GM06990 (cell line): ENCODE measurements at regions not wholly inside any gene's neighbourhood (a gene's known extent, or its start where the extent isn't known, plus 50 kb on each side); places are given as distances from the start of the nearest gene placed in this dataset.

Source experiments
- DNase-seq: peaks from one replicate; pipeline ENCODE4 v3.0.0-alpha.2; 2011; ENCODE audit not compliant: insufficient read length; ENCODE audit errors: extremely low read depth
- H3K27me3 ChIP-seq: replicated peaks from 2 replicates; pipeline ENCODE4 v1.6.0; 2011; ENCODE audit warnings: low read length; ENCODE audit not compliant: control insufficient read depth, insufficient read depth
- H3K36me3 ChIP-seq: 2 replicates; pipeline ENCODE4 v1.5.1; 2011; ENCODE audit warnings: low read length; ENCODE audit not compliant: control insufficient read depth, insufficient read depth
- H3K4me3 ChIP-seq: replicated peaks from 2 replicates; pipeline ENCODE4 v1.5.1; 2011; ENCODE audit warnings: low read depth, mild to moderate bottlenecking, control low read depth, low read length
- TF ChIP-seq, protein P1 (sequence below): IDR thresholded peaks from 2 replicates; pipeline ENCODE4 v1.5.1; 2011; ENCODE audit warnings: low read length, control low read depth, mild to moderate bottlenecking, inconsistent platforms; ENCODE audit not compliant: insufficient read depth, poor library complexity, severe bottlenecking

DNA sequence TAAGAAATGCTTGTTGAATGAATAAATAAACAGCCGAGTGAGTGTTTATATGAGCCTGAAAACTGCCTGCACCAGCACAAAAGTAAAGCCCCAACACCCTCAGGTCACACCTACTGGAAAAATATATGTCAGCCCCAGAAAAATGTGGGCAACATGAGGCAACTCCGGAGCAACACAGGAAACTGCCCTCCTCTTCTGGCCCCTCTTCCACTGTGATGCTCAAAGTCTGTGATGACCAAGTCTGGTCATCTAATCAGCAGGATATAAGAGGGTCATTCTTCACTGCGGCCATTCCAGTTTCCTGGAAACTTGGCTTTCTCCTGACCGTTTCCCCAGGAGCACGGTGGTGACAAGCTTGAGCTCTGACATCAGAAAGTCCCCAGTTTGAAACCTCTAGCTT is 159.6 kb upstream of the PZP start:
- Histone ChIP-seq H3K4me3 (no peak overlapping the region), H3K36me3 (no peaks in the 10 kb centered on the region), H3K27me3 (no peaks in the 10 kb centered on the region)
- DNase-seq, result no peak
- TF ChIP-seq, protein P1, sequence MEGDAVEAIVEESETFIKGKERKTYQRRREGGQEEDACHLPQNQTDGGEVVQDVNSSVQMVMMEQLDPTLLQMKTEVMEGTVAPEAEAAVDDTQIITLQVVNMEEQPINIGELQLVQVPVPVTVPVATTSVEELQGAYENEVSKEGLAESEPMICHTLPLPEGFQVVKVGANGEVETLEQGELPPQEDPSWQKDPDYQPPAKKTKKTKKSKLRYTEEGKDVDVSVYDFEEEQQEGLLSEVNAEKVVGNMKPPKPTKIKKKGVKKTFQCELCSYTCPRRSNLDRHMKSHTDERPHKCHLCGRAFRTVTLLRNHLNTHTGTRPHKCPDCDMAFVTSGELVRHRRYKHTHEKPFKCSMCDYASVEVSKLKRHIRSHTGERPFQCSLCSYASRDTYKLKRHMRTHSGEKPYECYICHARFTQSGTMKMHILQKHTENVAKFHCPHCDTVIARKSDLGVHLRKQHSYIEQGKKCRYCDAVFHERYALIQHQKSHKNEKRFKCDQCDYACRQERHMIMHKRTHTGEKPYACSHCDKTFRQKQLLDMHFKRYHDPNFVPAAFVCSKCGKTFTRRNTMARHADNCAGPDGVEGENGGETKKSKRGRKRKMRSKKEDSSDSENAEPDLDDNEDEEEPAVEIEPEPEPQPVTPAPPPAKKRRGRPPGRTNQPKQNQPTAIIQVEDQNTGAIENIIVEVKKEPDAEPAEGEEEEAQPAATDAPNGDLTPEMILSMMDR, result no peak

DNA sequence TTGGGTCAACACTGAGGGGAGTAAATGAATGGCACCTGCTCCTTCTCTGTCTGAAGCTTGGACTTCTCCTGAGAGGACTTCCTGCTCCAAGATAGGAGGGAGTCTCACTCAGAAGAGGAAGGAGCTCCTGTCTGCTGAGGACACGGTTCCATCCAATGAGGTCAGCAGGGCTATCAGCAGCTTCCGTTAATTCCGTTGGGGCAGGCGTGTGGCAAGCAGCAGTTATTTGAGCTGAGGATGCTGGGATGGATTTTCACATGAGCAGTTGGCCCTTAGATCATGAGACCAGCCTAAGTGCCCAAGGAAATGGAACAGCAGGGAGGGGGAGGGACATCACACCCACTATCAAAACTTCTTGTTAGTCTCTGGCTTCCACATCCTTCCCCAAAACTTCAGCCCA is 159.0 kb upstream of the PZP start:
- Histone ChIP-seq H3K36me3 (no peaks in the 10 kb centered on the region), H3K27me3 (no peaks in the 10 kb centered on the region), H3K4me3 (no peak overlapping the region)
- TF ChIP-seq, protein P1, result no peak
- no peak for DNase-seq

DNA sequence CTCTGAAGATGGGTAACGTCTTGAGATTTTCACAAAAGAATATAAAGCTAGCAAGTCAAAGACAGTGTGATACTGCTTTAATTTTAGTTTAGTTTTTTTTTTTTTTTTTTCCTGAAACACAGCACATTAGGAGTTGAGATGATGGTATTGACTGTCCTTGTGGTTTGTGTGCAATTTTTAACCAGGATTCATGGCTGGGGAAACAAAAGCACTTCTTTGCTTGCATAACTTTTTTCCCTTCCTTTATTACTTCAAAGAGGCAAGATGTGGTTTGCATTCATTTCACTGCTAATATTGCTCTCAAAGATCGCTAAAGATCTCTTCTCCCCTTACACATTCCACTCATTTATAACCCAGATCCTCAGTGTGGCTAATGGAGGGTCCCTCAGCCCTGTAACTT is 157.1 kb upstream of the PZP start:
- no peak for DNase-seq
- no peaks in the 10 kb centered on the region for H3K27me3 ChIP-seq
- peak overlapping the region; percentile 34; the same call in 1 of the 2 replicates for H3K4me3 ChIP-seq
- TF ChIP-seq, protein P1, result no peak
- no peaks in the 10 kb centered on the region for H3K36me3 ChIP-seq

DNA sequence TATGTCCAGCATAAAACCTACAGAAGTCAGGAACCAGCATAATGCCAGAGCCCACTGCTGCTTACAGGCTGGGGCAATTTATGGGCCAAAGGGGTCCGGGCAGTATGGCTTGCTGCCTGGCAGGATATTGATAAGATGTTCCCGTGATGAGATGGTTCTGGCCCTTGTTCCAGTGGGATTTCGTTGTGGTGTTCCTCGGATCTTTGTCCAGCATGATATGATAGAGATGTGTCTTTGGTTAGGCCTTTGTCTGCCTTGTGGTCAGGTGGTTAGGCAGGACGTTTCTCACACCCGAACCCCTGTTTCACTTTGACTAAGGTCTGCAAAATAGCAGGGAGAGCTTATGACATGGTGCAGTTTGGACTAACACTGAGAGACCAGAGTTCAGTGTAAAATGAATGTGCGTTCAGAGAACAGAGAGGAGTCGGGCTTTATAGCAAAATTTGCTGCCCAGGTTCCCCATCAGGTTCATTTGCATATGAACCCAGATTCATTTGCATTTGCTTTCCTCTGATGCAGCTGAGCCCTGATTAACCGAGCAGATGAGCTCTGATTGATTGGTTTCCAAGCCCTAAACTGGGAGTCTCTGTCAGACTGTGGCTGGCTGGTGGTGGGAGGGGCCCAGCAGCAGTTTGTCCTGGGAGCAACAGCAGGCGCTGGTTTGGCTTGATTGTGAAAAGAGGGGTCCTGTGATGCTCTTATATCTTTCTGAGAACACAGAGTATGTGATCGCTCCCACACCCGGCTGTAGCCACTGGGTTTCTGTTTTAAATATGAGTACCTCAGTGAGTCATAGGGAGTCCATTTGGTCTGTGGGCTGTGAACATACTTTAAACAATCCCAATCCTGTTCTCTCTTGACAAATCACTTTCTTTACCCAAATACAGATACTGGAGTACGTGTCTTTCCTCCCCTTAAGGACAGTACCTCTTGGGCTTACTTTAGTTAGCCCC is 156.3 kb upstream of the PZP start:
- DNase-seq, result peak; percentile 85
- no peaks in the 10 kb centered on the region for H3K36me3 ChIP-seq
- H3K4me3 ChIP-seq, result peak overlapping the region; percentile 34; the same call in 1 of the 2 replicates
- TF ChIP-seq, protein P1, result no peak
- H3K27me3 ChIP-seq, result no peaks in the 10 kb centered on the region

DNA sequence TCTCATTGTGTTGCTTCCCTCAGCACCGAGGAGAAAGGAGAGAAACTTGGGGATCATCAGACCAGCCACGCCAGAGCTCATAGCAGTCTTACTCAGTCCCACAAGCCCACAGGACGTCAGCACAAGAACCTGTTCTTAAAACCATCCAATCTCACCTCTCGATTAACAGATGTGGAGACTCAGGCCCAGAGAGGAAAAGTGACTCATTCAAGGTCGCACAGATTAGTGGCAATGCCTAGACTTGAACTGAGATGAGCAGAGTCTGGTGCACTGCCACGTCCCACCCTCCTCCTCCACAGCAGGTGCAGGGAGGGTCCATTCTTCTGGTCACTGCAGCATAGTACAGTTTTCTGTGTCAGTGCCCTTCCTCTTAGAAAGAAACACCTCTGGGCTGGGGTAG is 154.9 kb upstream of the PZP start:
- Histone ChIP-seq H3K36me3 (no peaks in the 10 kb centered on the region), H3K4me3 (no peak overlapping the region), H3K27me3 (no peaks in the 10 kb centered on the region)
- TF ChIP-seq, protein P1, result no peak
- DNase-seq, result peak; percentile 32
